Panc1 (cell line): ENCODE measurements at regions not wholly inside any gene's neighbourhood (a gene's known extent, or its start where the extent isn't known, plus 50 kb on each side); places are given as distances from the start of the nearest gene placed in this dataset.

ENCODE experiments used
- ATAC-seq: fragments of 200-7000 bp; cut with Tn5 transposase; 2 replicates; pipeline ENCODE4 v1.9.1; 2020; ENCODE audit warnings: mild to moderate bottlenecking, moderate library complexity
- BruUV-seq: library from RNA; stranded (reverse); fragments of 400-500 nt; replicated peaks from 2 replicates; lab custom pipeline; 2021; lab: Mats Ljungman, UMichigan
- CTCF ChIA-PET: fragments of 300-600 bp; sonication (Branson Sonifier 250); formaldehyde crosslinking; loops from one replicate; lab custom pipeline; 2022; ENCODE audit warnings: antibody characterized with exemption; lab: Charles Lee
- POLR2A ChIA-PET: fragments of 300-600 bp; sonication (Branson Sonifier 250); formaldehyde crosslinking; loops from one replicate; lab custom pipeline; 2022; ENCODE audit warnings: antibody characterized with exemption; lab: Charles Lee
- DNase-seq: peaks from one replicate; pipeline ENCODE4 v3.0.0-alpha.2; 2010; ENCODE audit warnings: low read depth, low spot score
- H3K27ac ChIP-seq: 2 replicates; pipeline ENCODE4 v1.5.1; 2011; ENCODE audit warnings: mild to moderate bottlenecking, low read length, inconsistent platforms
- H3K27me3 ChIP-seq: fragments of 200-500 bp; sonication (Bioruptor generic); 2 replicates; pipeline ENCODE4 v1.6.0; 2014; ENCODE audit warnings: low read length, inconsistent platforms; ENCODE audit not compliant: control insufficient read depth, insufficient read depth
- H3K36me3 ChIP-seq: fragments of 200-500 bp; sonication (Bioruptor generic); 2 replicates; pipeline ENCODE4 v1.5.1; 2014; ENCODE audit warnings: inconsistent platforms, mild to moderate bottlenecking, low read length, moderate library complexity; ENCODE audit not compliant: control insufficient read depth, insufficient read depth
- H3K4me1 ChIP-seq: 2 replicates; pipeline ENCODE4 v1.5.1; 2011; ENCODE audit warnings: inconsistent platforms, mild to moderate bottlenecking, low read length, moderate library complexity; ENCODE audit not compliant: control insufficient read depth, insufficient read depth
- H3K4me3 ChIP-seq, 2 experiments: 2 replicates each; pipeline ENCODE4 v1.5.1; 2011 to 2012; ENCODE audit warnings: low read depth in 2 of 2, low read length in 2 of 2, mild to moderate bottlenecking in 2 of 2, inconsistent platforms in 1 of 2, moderate library complexity in 1 of 2
- H3K9me3 ChIP-seq: fragments of 200-500 bp; sonication (Bioruptor generic); 2 replicates; pipeline ENCODE4 v1.5.1; 2014; ENCODE audit warnings: low read depth, mild to moderate bottlenecking, inconsistent platforms, low read length, moderate library complexity; ENCODE audit not compliant: control insufficient read depth, insufficient read depth
- TCF7L2 ChIP-seq: IDR thresholded peaks from 2 replicates; pipeline ENCODE4 v1.6.1; 2011; ENCODE audit warnings: mild to moderate bottlenecking, low read depth, low read length, inconsistent platforms
- in situ Hi-C: cut with HindIII; loops from 2 replicates; pipeline ENCODE4 v1.10.0; 2016; ENCODE audit warnings: low sequenced_read_pairs, low pct_unique_long_range_greater_than_20kb
- intact Hi-C: fragments of 100-400 bp; cut with micrococcal nuclease; formaldehyde crosslinking; loops from one replicate; pipeline ENCODE4 v1.10.0; 2022; ENCODE audit not compliant: unreplicated experiment
- TF ChIP-seq, protein P1 (sequence below): fragments of 450-650 bp; IDR thresholded peaks from 2 replicates; pipeline ENCODE4 v1.5.1; 2017; ENCODE audit warnings: mild to moderate bottlenecking

DNA sequence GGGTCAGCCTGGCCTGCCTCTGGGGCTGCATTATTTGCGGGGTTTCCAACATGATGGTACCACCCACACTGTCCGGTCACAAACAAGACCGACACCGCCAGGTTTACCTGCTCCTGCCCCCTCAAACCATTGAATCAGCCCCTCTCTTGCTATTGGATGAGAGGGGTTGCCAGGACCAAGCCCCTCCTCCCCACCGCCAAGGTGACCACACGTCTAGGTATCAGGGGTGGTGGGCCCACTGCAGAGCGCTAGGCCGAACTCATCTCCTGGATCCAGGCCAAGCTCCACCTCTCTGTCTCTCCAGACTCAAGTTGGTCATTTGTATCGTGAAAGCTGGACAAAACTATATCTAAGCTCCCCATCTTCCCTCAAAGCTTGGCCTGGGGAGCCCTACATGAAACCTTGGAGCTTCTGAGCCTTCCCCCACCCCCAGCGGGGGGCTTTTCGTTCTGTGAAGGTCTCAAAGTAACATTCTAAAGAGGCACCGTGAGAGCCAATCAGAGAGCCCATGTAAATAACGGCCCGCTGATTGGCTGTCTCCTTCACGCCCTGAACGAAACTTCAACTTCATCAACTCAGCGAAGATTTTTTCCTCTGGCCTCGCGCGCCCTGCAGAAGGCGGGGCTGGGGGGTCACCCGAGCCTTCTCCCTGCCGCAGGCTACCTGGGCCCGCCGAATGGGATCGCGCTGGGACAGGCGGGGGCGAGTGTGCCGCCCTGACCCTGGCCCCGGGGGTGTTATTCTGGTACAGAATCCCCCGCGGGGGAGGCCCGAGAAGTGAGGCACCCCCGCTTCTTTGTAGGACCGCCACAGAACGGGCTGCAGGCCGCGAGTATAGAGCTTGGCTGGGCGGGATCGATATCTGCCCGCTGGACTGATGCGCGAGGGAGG is 49.6 kb upstream of the PSD2 start:
- intact Hi-C loops (no loop called here), in situ Hi-C loops (no loop called here)
- no peak for DNase-seq
- Histone ChIP-seq H3K27ac (no peak overlapping the region), H3K9me3 (no peaks in the 10 kb centered on the region), H3K36me3 (no peaks in the 10 kb centered on the region), H3K27me3 (no peaks in the 10 kb centered on the region), H3K4me3 (peak overlapping the region; percentile 39 to 60), H3K4me1 (peaks cover 21% of the 10 kb centered on the region)
- CTCF ChIA-PET: interaction anchor here (1.0 kb wide), 1 partner anchor 20 kb away, joined by 4 read pairs; no protein-coding TSS in a partner anchor
- POLR2A ChIA-PET: no interaction called here
- peak; percentile 79 for ATAC-seq
- peak; percentile 78 for TF ChIP-seq TCF7L2
- TF ChIP-seq, protein P1, sequence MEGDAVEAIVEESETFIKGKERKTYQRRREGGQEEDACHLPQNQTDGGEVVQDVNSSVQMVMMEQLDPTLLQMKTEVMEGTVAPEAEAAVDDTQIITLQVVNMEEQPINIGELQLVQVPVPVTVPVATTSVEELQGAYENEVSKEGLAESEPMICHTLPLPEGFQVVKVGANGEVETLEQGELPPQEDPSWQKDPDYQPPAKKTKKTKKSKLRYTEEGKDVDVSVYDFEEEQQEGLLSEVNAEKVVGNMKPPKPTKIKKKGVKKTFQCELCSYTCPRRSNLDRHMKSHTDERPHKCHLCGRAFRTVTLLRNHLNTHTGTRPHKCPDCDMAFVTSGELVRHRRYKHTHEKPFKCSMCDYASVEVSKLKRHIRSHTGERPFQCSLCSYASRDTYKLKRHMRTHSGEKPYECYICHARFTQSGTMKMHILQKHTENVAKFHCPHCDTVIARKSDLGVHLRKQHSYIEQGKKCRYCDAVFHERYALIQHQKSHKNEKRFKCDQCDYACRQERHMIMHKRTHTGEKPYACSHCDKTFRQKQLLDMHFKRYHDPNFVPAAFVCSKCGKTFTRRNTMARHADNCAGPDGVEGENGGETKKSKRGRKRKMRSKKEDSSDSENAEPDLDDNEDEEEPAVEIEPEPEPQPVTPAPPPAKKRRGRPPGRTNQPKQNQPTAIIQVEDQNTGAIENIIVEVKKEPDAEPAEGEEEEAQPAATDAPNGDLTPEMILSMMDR: no peak
- no TSS peak for BruUV-seq
